ENCODE measurements at regions not wholly inside any gene's neighbourhood (a gene's known extent, or its start where the extent isn't known, plus 50 kb on each side); places are given as distances from the start of the nearest gene placed in this dataset.
"Not testable (repeated sequence)": the region's sequence is repeated elsewhere in the genome, so short reads cannot be mapped to it uniquely, and the experiment has no call there.

GRCh38 chr16:14384745-14385144, 245.3 kb downstream of the PARN start:
- no peak for DNase-seq (ENCODE audit: low spot score)

- DNase-seq (ENCODE audit: low spot score): not testable (repeated sequence)
Observed at GRCh38 chr16:14383844-14384243, 246.2 kb downstream of the PARN start.

GRCh38 chr16:14378689-14379467, 251.2 kb downstream of the PARN start:
- DNase-seq (ENCODE audit: low spot score): no peak

- no peak for DNase-seq (ENCODE audit: low spot score)
Observed at GRCh38 chr16:14378131-14378551, 251.9 kb downstream of the PARN start.

GRCh38 chr16:14377326-14377725, 252.7 kb downstream of the PARN start:
- DNase-seq (ENCODE audit: low spot score): no peak

DNA sequence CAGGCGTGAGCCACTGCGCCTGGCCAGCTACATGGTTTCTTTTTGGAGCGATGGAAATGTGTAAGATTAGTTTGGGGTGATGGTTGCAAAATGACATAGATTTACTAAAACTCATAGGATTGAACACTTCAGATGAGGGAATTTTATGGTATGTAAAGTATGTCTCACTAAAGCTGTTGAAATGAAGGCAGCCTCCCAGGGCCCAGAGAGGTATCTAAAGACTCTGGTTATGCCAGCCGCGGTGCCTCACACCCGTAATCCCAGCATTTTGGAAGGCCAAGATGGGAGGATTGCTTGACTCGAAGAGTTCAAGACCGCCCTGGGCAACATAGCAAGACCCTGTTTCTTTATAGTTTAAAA, 254.9 kb downstream of the PARN start:
- no peak for DNase-seq (ENCODE audit: low spot score)

DNA sequence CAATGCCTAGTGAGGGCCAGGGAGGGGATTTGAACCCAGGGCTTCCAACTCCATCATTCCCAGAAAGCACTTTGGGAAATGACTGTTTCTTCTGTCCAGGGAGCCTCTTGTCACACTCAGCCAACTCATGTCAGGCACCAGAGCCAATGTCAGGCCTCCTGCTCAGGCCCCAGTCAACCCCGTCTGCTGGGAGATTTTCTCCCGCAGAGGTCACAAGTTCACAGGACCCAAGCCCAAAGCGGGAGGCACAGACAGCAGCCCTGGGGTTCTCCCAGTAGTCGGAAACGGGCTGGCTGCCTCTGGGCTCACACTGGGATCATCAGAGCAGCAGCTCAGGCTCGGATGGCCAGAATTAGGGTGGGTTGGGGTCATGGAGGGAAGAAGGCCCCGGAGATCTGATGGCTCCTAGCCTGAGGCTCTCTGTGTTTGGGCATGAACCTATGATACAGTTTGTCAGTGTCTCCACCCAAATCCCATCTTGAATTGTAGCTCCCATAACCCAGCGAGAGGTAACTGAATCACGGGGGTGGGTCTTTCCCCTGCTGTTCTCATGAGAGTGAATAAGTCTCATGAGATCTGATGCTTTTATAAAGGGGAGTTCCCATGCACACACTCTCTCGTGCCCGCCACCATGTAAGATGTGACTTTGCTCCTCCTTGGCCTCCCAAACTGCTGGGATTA, 255.5 kb downstream of the PARN start:
- no peak for DNase-seq (ENCODE audit: low spot score)

- no peak for DNase-seq (ENCODE audit: low spot score)
Observed at GRCh38 chr16:14373896-14374295, 256.2 kb downstream of the PARN start.

- DNase-seq (ENCODE audit: low spot score): no peak
Observed at GRCh38 chr16:14373406-14373805, 256.7 kb downstream of the PARN start.

- no peak for DNase-seq (ENCODE audit: low spot score)
Observed at GRCh38 chr16:14372471-14372870, 257.6 kb downstream of the PARN start.

- DNase-seq (ENCODE audit: low spot score): no peak
Observed at GRCh38 chr16:14371778-14372431, 258.2 kb downstream of the PARN start.

GRCh38 chr16:14370736-14371234, 259.3 kb downstream of the PARN start:
- DNase-seq (ENCODE audit: low spot score): no peak

DNA sequence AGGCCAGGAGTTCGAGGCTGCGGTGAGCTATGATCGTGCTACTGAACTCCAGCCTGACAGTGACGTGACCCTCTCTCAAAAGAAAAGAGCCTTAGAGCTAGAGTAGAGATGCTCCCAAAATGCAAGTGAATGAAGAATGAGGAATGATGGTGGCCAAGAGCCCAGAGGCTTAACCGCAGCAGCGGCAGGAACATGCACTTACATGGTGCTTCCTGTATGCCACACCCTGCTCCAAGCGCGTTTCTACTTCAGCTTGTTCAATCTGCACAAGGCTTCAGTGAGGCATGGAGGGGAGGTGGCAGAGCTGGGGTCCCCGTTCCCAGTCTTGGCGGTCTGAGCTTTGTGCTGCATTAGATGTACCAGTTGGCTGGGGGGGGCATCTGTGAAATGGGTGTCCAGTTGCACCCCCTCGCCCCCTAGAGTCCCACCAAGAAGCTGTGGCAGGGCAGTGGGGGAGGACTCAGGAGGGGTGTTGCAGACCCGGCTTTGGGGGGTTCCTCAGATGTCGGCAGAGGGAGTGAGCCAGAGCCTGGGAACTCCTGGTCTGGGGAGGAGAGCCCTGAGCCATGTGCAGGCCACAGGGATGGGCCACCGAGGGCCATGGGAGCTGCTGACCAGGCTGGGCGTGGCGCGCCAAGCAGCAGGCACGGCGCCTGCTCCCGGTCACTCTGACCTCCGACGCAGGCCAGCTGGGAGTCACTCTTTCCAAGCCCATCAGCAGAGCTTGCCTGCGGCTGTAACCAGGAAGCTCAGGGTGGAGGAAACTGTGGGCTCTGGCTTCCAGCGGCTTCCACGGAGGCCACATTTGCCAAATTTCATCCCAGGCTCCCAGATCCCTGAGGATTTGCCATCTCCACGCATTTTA, 260.1 kb downstream of the PARN start:
- DNase-seq (ENCODE audit: low spot score): no peak

DNA sequence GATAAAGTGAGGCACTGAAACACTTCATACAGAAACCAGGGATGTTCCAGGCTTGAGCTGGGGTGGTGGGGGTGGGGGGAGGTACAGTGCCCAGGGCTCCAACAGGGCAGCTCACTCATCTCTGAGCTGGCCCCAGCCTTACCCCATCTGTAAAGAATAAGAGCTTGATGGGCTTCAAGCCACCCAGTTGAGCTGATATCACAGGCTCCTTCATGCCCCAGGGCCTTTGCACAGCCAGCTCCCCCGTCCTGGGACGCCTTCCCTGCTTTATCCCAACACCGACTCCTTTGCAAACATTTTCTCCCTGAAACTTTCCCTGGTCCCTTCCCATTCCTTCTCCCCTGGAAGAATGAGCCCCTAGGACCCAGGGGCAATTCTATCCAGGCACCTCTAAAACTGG, 261.7 kb downstream of the PARN start:
- no peak for DNase-seq (ENCODE audit: low spot score)

DNA sequence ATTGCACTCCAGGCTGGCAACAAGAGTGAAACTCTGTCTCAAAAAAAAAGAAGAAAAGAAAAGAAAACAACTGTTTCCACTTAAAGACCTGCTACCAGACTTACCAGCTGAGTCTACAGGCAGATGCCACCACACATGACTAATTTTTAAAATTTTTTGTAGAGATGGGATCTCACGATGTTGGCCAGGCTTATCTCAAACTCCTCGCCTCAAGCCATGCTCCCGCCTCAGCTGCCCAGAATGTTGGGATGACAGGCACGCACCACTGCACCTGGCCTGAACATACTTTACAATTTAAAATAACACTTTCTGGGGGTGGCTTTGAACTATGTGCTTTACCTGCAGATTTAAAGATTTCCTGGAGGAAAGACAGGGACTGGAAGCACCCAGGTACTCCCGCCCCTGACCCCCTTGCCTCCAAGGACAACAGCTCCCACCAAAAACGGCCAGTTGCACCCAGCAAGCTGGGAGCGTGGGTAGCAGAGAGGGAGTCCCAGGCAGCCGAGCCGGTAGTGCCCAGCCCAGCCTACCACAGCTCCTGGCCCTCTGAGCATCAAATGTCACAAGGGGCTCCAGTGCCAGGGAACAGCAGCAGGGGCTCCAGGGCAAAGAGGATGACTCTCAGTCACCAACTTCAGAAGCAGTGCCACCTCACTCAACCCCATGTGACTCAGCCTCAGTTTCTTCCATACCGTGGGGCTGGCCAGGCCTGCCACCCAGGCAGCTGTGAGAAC, 262.9 kb downstream of the PARN start:
- DNase-seq (ENCODE audit: low spot score): no peak

DNA sequence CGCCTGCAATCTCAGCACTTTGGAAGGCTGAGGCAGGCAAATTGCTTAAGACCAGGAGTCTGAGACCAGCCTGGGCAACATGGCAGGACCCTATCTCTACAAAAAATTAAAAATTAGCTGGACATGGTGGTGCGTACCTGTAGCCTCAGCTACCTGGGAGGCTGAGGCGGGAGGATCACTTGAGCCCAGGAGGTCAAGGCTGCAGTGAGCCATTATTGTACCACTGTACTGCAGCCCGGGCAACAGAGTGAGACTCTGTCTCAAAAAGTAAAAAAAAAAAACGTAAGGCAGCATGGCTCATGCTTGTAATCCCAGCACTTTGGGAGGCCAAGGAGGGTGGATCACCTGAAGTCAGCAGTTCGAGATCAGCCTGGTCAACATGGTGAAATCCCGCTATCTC, 263.6 kb downstream of the PARN start:
- DNase-seq (ENCODE audit: low spot score): no peak

DNA sequence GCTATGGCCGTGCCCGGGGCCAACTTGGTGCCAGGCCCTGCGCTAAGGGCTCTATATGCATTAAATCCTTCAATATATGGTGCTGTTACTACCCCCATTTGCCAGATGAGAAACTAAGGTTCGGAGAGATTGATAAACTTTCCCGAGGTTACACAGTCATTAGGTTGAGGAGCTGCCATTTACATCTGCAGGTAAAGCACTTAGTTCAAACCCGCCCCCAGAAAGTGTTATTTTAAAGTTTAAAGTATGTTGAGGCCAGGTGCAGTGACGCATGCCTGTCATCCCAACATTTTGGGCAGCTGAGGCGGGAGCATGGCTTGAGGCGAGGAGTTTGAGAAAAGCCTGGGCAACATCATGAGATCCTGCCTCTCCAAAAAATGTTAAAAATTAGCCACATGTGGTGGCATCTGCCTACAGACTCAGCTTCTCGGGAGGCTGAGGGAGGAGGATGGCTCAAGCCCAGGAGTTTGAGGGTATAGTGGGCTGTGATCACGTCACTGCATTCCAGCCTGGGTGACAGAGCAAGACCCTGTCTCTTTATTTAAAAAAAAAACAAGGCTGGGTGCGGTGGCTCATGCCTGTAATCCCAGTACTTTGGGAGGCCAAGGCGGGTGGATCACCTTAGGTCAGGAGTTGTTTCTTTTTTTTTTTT, 264.7 kb downstream of the PARN start:
- DNase-seq (ENCODE audit: low spot score): no peak

GRCh38 chr16:14364386-14365199, 265.5 kb downstream of the PARN start:
- no peak for DNase-seq (ENCODE audit: low spot score)

DNA sequence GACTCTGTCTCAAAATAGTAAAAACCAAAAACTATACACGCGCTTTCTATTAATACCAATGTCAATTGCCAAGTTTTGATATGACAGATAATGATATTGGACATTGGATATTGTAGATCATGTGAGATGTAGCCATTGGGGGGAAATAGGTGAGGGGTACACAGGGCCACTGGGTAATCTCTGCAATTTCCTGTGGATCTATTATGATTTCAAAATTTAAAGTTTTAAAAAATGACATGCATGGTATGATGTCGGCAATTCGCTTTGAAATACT, 266.0 kb downstream of the PARN start:
- DNase-seq (ENCODE audit: low spot score): no peak

GRCh38 chr16:14362774-14363371, 267.2 kb downstream of the PARN start:
- no peak for DNase-seq (ENCODE audit: low spot score)
